Panc1 (cell line): ENCODE measurements at regions not wholly inside any gene's neighbourhood (a gene's known extent, or its start where the extent isn't known, plus 50 kb on each side); places are given as distances from the start of the nearest gene placed in this dataset.

Experiments used
- CTCF ChIP-seq: fragments of 450-650 bp; IDR thresholded peaks from 2 replicates; pipeline ENCODE4 v1.5.1; 2017; ENCODE audit warnings: mild to moderate bottlenecking
- POLR2AphosphoS5 ChIP-seq: IDR thresholded peaks from 2 replicates; pipeline ENCODE4 v1.6.1; 2012; ENCODE audit warnings: mild to moderate bottlenecking, low read depth, low read length, moderate library complexity
- REST ChIP-seq, 2 experiments: IDR thresholded peaks; 2 replicates each; pipeline ENCODE4 v1.6.1; 2011 to 2012; ENCODE audit warnings: low read depth in 2 of 2, control low read depth in 1 of 2, low read length in 1 of 2, mild to moderate bottlenecking in 1 of 2, moderate library complexity in 1 of 2; ENCODE audit not compliant: insufficient read depth in 1 of 2

GRCh38 chr2:19187323-19188020 is 171.0 kb downstream of the OSR1 start:
- TF ChIP-seq CTCF (no peak), POLR2AphosphoS5 (no peak), REST (IDR thresholded peaks at IDR 0.05; ENCODE audit: insufficient read depth in 1 of 2, low read depth in 2 of 2, low read length in 1 of 2) (no peak)
